ENCODE measurements at regions not wholly inside any gene's neighbourhood (a gene's known extent, or its start where the extent isn't known, plus 50 kb on each side); places are given as distances from the start of the nearest gene placed in this dataset.

GRCh38 chr11:81495699-81496292 is 1237.9 kb downstream of the FAM181B start:
- TF ChIP-seq, protein P1, sequence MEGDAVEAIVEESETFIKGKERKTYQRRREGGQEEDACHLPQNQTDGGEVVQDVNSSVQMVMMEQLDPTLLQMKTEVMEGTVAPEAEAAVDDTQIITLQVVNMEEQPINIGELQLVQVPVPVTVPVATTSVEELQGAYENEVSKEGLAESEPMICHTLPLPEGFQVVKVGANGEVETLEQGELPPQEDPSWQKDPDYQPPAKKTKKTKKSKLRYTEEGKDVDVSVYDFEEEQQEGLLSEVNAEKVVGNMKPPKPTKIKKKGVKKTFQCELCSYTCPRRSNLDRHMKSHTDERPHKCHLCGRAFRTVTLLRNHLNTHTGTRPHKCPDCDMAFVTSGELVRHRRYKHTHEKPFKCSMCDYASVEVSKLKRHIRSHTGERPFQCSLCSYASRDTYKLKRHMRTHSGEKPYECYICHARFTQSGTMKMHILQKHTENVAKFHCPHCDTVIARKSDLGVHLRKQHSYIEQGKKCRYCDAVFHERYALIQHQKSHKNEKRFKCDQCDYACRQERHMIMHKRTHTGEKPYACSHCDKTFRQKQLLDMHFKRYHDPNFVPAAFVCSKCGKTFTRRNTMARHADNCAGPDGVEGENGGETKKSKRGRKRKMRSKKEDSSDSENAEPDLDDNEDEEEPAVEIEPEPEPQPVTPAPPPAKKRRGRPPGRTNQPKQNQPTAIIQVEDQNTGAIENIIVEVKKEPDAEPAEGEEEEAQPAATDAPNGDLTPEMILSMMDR (IDR thresholded peaks at IDR 0.05; ENCODE audit: low read depth, low read length), result no peak
- no peak for DNase-seq (ENCODE audit: extremely low read depth, low read depth)

GRCh38 chr11:81494431-81494830 is 1239.2 kb downstream of the FAM181B start:
- TF ChIP-seq, protein P1 (IDR thresholded peaks at IDR 0.05; ENCODE audit: low read depth, low read length), result no peak
- DNase-seq (ENCODE audit: extremely low read depth, low read depth), result no peak

- no peak for DNase-seq (ENCODE audit: extremely low read depth, low read depth)
- TF ChIP-seq, protein P1 (IDR thresholded peaks at IDR 0.05; ENCODE audit: low read depth, low read length), result no peak
Observed at GRCh38 chr11:81492923-81493445, 1240.7 kb downstream of the FAM181B start.

GRCh38 chr11:81487109-81487508 is 1246.6 kb downstream of the FAM181B start:
- no peak for DNase-seq (ENCODE audit: extremely low read depth, low read depth)
- TF ChIP-seq, protein P1 (IDR thresholded peaks at IDR 0.05; ENCODE audit: low read depth, low read length), result no peak

- TF ChIP-seq, protein P1 (IDR thresholded peaks at IDR 0.05; ENCODE audit: low read depth, low read length), result no peak
- no peak for DNase-seq (ENCODE audit: extremely low read depth, low read depth)
Observed at GRCh38 chr11:81484196-81484595, 1249.5 kb downstream of the FAM181B start.

- TF ChIP-seq, protein P1 (IDR thresholded peaks at IDR 0.05; ENCODE audit: low read depth, low read length), result no peak
Observed at GRCh38 chr11:81477277-81477676, 1256.4 kb downstream of the FAM181B start.

GRCh38 chr11:81476345-81476744 is 1257.3 kb downstream of the FAM181B start:
- TF ChIP-seq, protein P1 (IDR thresholded peaks at IDR 0.05; ENCODE audit: low read depth, low read length), result no peak
- DNase-seq (ENCODE audit: extremely low read depth, low read depth), result no peak

More at GRCh38 chr11:81477277-81477676, 1256.4 kb downstream of the FAM181B start:
- DNase-seq (ENCODE audit: extremely low read depth, low read depth), result no peak

All from AG09319 (cell line).